ENCODE measurements at regions not wholly inside any gene's neighbourhood (a gene's known extent, or its start where the extent isn't known, plus 50 kb on each side); places are given as distances from the start of the nearest gene placed in this dataset.

DNA sequence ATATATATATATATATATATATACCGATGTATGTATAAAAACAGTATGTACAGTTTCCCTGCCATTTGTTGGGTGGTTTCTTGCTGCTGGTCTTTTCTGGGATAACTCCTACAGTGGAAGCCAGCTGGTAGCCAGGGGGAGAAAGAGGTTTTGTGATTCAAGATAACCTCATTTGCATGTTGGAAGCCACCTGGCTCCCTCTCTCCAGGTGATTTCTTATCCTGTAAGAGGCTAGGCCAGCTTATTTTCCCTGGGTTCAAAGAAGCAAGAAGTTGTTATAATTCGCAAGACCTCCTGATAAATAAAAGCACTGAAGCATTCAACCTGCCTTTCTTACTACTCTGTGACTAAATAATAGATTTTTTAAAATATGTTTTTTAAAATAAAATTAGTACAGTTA, 443.3 kb downstream of the VGLL3 start:
- no peaks in the 10 kb centered on the region for H3K4me1 ChIP-seq (ENCODE audit: control insufficient read depth in 2 of 2, insufficient read depth in 2 of 2, low read length in 2 of 2)
- no peaks in the 10 kb centered on the region for H3K36me3 ChIP-seq (ENCODE audit: control insufficient read depth in 2 of 3, insufficient read depth in 3 of 3, low read length in 3 of 3)
- Mint-ChIP-seq H3K27ac (no peak overlapping the region), H3K4me1 (no peaks in the 10 kb centered on the region), H3K27me3 (no peaks in the 10 kb centered on the region), H3K9me3 (peaks cover 0 to 9% (median 3%) of the 10 kb centered on the region in 11 donors), H3K36me3 (no peaks in the 10 kb centered on the region), H3K4me3 (no peak overlapping the region)
- H3K27ac ChIP-seq (ENCODE audit: low read depth, low read length): no peak overlapping the region
- CTCF ChIA-PET: no interaction called here
- DNase-seq (no peak), ATAC-seq (no peak)
- intact Hi-C loops (cut with micrococcal nuclease): no loop called here
- no peaks in the 10 kb centered on the region for H3K27me3 ChIP-seq (ENCODE audit: control insufficient read depth in 2 of 2, insufficient read depth in 2 of 2, low read length in 2 of 2)
- no peaks in the 10 kb centered on the region for H3K9me3 ChIP-seq (ENCODE audit: control insufficient read depth in 2 of 3, low read length in 3 of 3)
- H3K4me3 ChIP-seq (ENCODE audit: low read length): no peak overlapping the region
- POLR2A ChIA-PET: no interaction called here

DNA sequence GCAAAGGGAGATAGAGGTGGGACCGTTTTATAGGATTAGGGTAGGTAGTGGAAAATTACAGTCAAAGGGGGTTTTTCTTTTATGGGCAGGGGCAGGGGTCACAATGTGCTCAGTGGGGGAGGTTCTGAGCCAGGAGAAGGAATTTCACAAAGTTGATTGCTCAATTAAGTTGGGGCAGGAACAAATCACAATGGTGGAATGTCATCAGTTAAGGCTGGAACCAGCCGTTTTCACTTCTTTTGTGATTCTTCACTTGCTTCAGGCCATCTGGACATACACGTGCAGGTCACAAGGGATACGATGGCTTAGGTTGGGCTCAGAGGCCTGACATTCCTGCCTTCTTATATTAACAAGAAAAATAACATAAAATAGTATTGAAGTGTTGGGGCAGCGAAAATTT, 453.8 kb downstream of the VGLL3 start:
- Histone ChIP-seq H3K4me3 (ENCODE audit: low read length) (no peak overlapping the region), H3K27me3 (ENCODE audit: control insufficient read depth in 2 of 2, insufficient read depth in 2 of 2, low read length in 2 of 2) (no peaks in the 10 kb centered on the region), H3K27ac (ENCODE audit: low read depth, low read length) (no peak overlapping the region), H3K4me1 (ENCODE audit: control insufficient read depth in 2 of 2, insufficient read depth in 2 of 2, low read length in 2 of 2) (no peaks in the 10 kb centered on the region), H3K36me3 (ENCODE audit: control insufficient read depth in 2 of 3, insufficient read depth in 3 of 3, low read length in 3 of 3) (no peaks in the 10 kb centered on the region), H3K9me3 (ENCODE audit: control insufficient read depth in 2 of 3, low read length in 3 of 3) (no peaks in the 10 kb centered on the region)
- Mint-ChIP-seq H3K27ac (no peak overlapping the region), H3K36me3 (no peaks in the 10 kb centered on the region), H3K4me1 (no peaks in the 10 kb centered on the region), H3K27me3 (no peaks in the 10 kb centered on the region), H3K4me3 (no peak overlapping the region), H3K9me3 (peaks cover 0 to 13% (median 5%) of the 10 kb centered on the region in 11 donors)
- intact Hi-C loops (cut with micrococcal nuclease): no loop called here
- ATAC-seq (no peak), DNase-seq (no peak)
- CTCF ChIA-PET: no interaction called here
- POLR2A ChIA-PET: no interaction called here

DNA sequence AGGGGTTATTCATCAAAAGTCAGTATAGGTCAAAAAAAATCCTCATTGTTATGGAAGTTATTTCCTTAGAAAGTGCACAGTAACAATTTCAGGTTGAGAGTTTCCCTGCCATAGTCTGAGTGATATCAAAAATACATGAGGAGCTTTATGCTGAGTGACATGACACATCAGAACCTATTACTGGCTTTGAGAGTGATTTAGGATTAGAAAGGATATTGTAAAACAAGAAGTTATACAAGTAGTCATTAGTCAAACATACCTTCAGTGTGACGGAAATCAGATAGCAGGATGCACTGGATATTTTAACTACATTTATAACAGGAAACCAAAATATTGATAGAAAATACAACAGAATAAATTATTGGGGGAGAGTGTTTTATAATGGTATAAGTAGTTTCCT, 471.1 kb downstream of the VGLL3 start:
- H3K4me1 Mint-ChIP-seq: no peaks in the 10 kb centered on the region
- no peak for DNase-seq
- ChIA-PET CTCF (no interaction called here), POLR2A (no interaction called here)
- no peak for ATAC-seq
- H3K4me3 Mint-ChIP-seq: no peak overlapping the region
- Histone ChIP-seq H3K4me1 (ENCODE audit: control insufficient read depth in 2 of 2, insufficient read depth in 2 of 2, low read length in 2 of 2) (no peaks in the 10 kb centered on the region), H3K9me3 (ENCODE audit: control insufficient read depth in 2 of 3, low read length in 3 of 3) (no peaks in the 10 kb centered on the region), H3K36me3 (ENCODE audit: control insufficient read depth in 2 of 3, insufficient read depth in 3 of 3, low read length in 3 of 3) (no peaks in the 10 kb centered on the region), H3K27me3 (ENCODE audit: control insufficient read depth in 2 of 2, insufficient read depth in 2 of 2, low read length in 2 of 2) (no peaks in the 10 kb centered on the region), H3K27ac (ENCODE audit: low read depth, low read length) (no peak overlapping the region), H3K4me3 (ENCODE audit: low read length) (no peak overlapping the region)
- H3K27me3 Mint-ChIP-seq: no peaks in the 10 kb centered on the region
- H3K36me3 Mint-ChIP-seq: no peaks in the 10 kb centered on the region
- H3K27ac Mint-ChIP-seq: no peak overlapping the region
- intact Hi-C loops (cut with micrococcal nuclease): no loop called here
- H3K9me3 Mint-ChIP-seq: peaks cover 0 to 14% (median 1%) of the 10 kb centered on the region in 11 donors

DNA sequence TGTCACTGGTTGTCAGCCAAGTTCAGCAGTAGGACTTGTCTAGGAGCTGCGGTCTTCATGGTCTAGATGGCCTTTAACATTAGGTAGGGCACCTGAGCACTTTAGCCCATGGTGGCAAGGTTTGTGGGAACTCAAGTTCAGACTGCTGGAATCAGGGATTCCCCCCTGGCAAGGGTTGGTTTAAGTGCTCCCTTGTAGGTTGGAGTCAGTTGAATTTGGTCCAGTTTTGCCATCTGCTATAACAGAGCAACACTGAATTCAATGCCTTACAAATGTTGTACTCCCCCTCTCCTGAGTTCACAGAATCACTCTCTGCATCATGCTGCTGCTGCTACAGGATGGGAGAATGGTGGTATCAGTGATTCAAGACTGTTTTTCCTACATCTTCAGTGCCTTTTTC, 509.3 kb downstream of the VGLL3 start:
- H3K27ac ChIP-seq (ENCODE audit: low read depth, low read length): no peak overlapping the region
- no peaks in the 10 kb centered on the region for H3K4me1 ChIP-seq (ENCODE audit: control insufficient read depth in 2 of 2, insufficient read depth in 2 of 2, low read length in 2 of 2)
- peaks cover 0 to 7% (median 4%) of the 10 kb centered on the region in 3 experiments for H3K9me3 ChIP-seq (ENCODE audit: control insufficient read depth in 2 of 3, low read length in 3 of 3)
- intact Hi-C loops (cut with micrococcal nuclease): no loop called here
- Mint-ChIP-seq H3K9me3 (peaks cover 0 to 44% (median 8%) of the 10 kb centered on the region in 11 donors), H3K27me3 (no peaks in the 10 kb centered on the region), H3K4me1 (no peaks in the 10 kb centered on the region), H3K36me3 (no peaks in the 10 kb centered on the region), H3K4me3 (no peak overlapping the region), H3K27ac (no peak overlapping the region)
- ATAC-seq (no peak), DNase-seq (no peak)
- H3K4me3 ChIP-seq (ENCODE audit: low read length): no peak overlapping the region
- no peaks in the 10 kb centered on the region for H3K36me3 ChIP-seq (ENCODE audit: control insufficient read depth in 2 of 3, insufficient read depth in 3 of 3, low read length in 3 of 3)
- POLR2A ChIA-PET: no interaction called here
- CTCF ChIA-PET: no interaction called here
- H3K27me3 ChIP-seq (ENCODE audit: control insufficient read depth in 2 of 2, insufficient read depth in 2 of 2, low read length in 2 of 2): no peaks in the 10 kb centered on the region

DNA sequence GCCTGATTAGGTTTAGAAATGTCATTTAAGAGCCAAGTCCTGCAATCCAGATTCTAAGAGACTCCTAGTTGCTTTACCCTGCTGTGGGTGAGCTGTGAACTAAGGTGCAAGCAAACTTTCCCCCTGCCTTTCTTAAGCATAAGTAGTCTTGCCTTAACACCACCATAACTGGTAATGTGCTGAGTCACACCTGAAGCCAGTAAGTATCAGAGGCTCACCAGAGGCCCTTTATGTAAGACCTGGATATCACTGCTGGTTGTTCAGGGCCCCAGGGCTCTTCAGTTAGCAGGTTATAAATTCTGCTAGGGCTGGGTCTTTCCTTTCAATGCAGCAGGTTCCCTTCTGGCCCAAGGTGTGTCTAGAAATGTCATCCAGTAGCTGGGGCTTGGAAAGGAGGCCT, 509.9 kb downstream of the VGLL3 start:
- ChIA-PET POLR2A (no interaction called here), CTCF (no interaction called here)
- no peaks in the 10 kb centered on the region for H3K36me3 ChIP-seq (ENCODE audit: control insufficient read depth in 2 of 3, insufficient read depth in 3 of 3, low read length in 3 of 3)
- no peak overlapping the region for H3K4me3 ChIP-seq (ENCODE audit: low read length)
- H3K4me1 ChIP-seq (ENCODE audit: control insufficient read depth in 2 of 2, insufficient read depth in 2 of 2, low read length in 2 of 2): no peaks in the 10 kb centered on the region
- H3K27ac ChIP-seq (ENCODE audit: low read depth, low read length): no peak overlapping the region
- ATAC-seq (no peak), DNase-seq (no peak)
- H3K9me3 ChIP-seq (ENCODE audit: control insufficient read depth in 2 of 3, low read length in 3 of 3): peaks cover 0 to 7% (median 4%) of the 10 kb centered on the region in 3 experiments
- no peaks in the 10 kb centered on the region for H3K4me1 Mint-ChIP-seq
- no peak overlapping the region for H3K27ac Mint-ChIP-seq
- H3K27me3 Mint-ChIP-seq: no peaks in the 10 kb centered on the region
- H3K4me3 Mint-ChIP-seq: no peak overlapping the region
- intact Hi-C loops (cut with micrococcal nuclease): no loop called here
- H3K36me3 Mint-ChIP-seq: no peaks in the 10 kb centered on the region
- H3K9me3 Mint-ChIP-seq: peaks cover 0 to 45% (median 8%) of the 10 kb centered on the region in 11 donors
- H3K27me3 ChIP-seq (ENCODE audit: control insufficient read depth in 2 of 2, insufficient read depth in 2 of 2, low read length in 2 of 2): no peaks in the 10 kb centered on the region

DNA sequence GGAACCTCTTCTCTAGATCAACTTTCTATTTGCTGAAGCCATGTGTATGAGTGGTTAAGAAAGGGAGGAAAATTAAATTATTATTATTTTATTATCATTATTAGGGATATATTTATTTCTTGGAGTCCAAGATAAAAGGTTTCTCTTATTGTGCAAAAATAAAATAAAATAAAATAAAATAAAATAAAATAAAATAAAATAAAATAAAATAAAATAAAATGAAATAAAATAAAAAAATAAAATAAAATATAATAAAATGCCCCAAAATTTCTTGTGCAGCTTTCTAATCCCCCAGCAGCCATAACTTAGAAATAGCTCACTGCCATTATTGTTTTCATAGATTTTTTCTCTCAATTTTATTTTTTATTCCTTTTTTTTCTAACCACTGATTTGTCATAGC, 526.8 kb downstream of the VGLL3 start:
- no peak overlapping the region for H3K4me3 Mint-ChIP-seq
- no peak for ATAC-seq
- H3K4me1 Mint-ChIP-seq: no peaks in the 10 kb centered on the region
- Histone ChIP-seq H3K36me3 (ENCODE audit: control insufficient read depth in 2 of 3, insufficient read depth in 3 of 3, low read length in 3 of 3) (no peaks in the 10 kb centered on the region), H3K27ac (ENCODE audit: low read depth, low read length) (no peak overlapping the region), H3K9me3 (ENCODE audit: control insufficient read depth in 2 of 3, low read length in 3 of 3) (no peaks in the 10 kb centered on the region), H3K4me3 (ENCODE audit: low read length) (no peak overlapping the region), H3K4me1 (ENCODE audit: control insufficient read depth in 2 of 2, insufficient read depth in 2 of 2, low read length in 2 of 2) (no peaks in the 10 kb centered on the region), H3K27me3 (ENCODE audit: control insufficient read depth in 2 of 2, insufficient read depth in 2 of 2, low read length in 2 of 2) (no peaks in the 10 kb centered on the region)
- H3K9me3 Mint-ChIP-seq: peaks cover 0 to 4% (median 0%) of the 10 kb centered on the region in 11 donors
- H3K27me3 Mint-ChIP-seq: no peaks in the 10 kb centered on the region
- POLR2A ChIA-PET: no interaction called here
- CTCF ChIA-PET: no interaction called here
- no peak overlapping the region for H3K27ac Mint-ChIP-seq
- no peak for DNase-seq
- intact Hi-C loops (cut with micrococcal nuclease): no loop called here
- no peaks in the 10 kb centered on the region for H3K36me3 Mint-ChIP-seq

DNA sequence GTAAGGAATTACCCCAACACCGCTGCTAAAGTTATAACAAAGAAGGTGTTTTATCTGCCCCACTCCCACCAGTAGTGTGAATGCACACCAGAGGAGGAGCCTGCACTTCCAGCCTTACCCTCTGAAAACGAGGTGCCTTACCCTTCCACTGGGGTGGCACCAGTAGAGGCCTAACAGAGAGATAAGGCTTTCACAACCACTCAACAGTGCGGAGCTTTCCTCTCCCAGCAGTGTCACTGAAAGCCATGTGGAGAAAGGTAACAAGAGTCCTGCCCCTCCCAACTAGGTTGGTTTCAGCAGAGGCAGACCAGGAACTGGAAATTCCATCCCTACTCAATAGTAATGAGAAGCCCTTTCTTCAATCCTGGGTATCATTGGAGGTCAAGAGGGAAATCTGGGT, 539.2 kb downstream of the VGLL3 start:
- Mint-ChIP-seq H3K36me3 (no peaks in the 10 kb centered on the region), H3K9me3 (peaks cover 0 to 14% (median 2%) of the 10 kb centered on the region in 11 donors), H3K27me3 (no peaks in the 10 kb centered on the region), H3K4me3 (no peak overlapping the region), H3K27ac (no peak overlapping the region), H3K4me1 (no peaks in the 10 kb centered on the region)
- POLR2A ChIA-PET: no interaction called here
- CTCF ChIA-PET: no interaction called here
- Histone ChIP-seq H3K36me3 (ENCODE audit: control insufficient read depth in 2 of 3, insufficient read depth in 3 of 3, low read length in 3 of 3) (no peaks in the 10 kb centered on the region), H3K4me1 (ENCODE audit: control insufficient read depth in 2 of 2, insufficient read depth in 2 of 2, low read length in 2 of 2) (no peaks in the 10 kb centered on the region), H3K27me3 (ENCODE audit: control insufficient read depth in 2 of 2, insufficient read depth in 2 of 2, low read length in 2 of 2) (no peaks in the 10 kb centered on the region), H3K27ac (ENCODE audit: low read depth, low read length) (no peak overlapping the region), H3K9me3 (ENCODE audit: control insufficient read depth in 2 of 3, low read length in 3 of 3) (no peaks in the 10 kb centered on the region), H3K4me3 (ENCODE audit: low read length) (no peak overlapping the region)
- ATAC-seq (no peak), DNase-seq (no peak)
- intact Hi-C loops (cut with micrococcal nuclease): no loop called here
